SK-N-SH (cell line): ENCODE measurements at regions not wholly inside any gene's neighbourhood (a gene's known extent, or its start where the extent isn't known, plus 50 kb on each side); places are given as distances from the start of the nearest gene placed in this dataset.

Source experiments
- CTCF ChIA-PET: fragments of 300-600, 350-600 bp; formaldehyde crosslinking; extraction: SDS; loops from one replicate; lab custom pipeline; 2021; lab: Yijun Ruan, JAX
- POLR2A ChIA-PET: fragments of 350-600 bp; sonication (Branson Sonifier 250); formaldehyde crosslinking; extraction: SDS; loops from one replicate; lab custom pipeline; 2020; ENCODE audit warnings: antibody characterized with exemption, inconsistent platforms; lab: Yijun Ruan, JAX
- DNase-seq: peaks from one replicate; pipeline ENCODE4 v3.0.0; 2012
- H2AFZ ChIP-seq: fragments of 200-600 bp; sonication (generic); 2 replicates; pipeline ENCODE4 v1.8.1; 2016; ENCODE audit warnings: antibody characterized with exemption, mild to moderate bottlenecking, low read depth
- H3F3A ChIP-seq: fragments of 200-600 bp; sonication (generic); replicated peaks from 2 replicates; pipeline ENCODE3; 2016; ENCODE audit warnings: antibody characterized with exemption, mild to moderate bottlenecking; ENCODE audit not compliant: insufficient read depth
- H3K27ac ChIP-seq, 2 experiments: fragments of 200-500 bp in 1 of 2; fragments of 200-600 bp in 1 of 2; sonication (Bioruptor generic) in 1 of 2; sonication (generic), shearing (Covaris generic) in 1 of 2; 2 replicates each; pipeline versions ENCODE4 v1.5.1 to v1.6.1; 2014 to 2016; ENCODE audit warnings: low read depth in 2 of 2, inconsistent platforms in 1 of 2, low read length in 1 of 2, mild to moderate bottlenecking in 1 of 2, mixed read lengths in 1 of 2
- H3K27me3 ChIP-seq: fragments of 200-600 bp; sonication (generic), shearing (Covaris generic); 2 replicates; pipeline ENCODE4 v1.6.1; 2016; ENCODE audit warnings: mixed run types; ENCODE audit not compliant: insufficient read depth
- H3K36me3 ChIP-seq, 2 experiments: fragments of 200-500 bp in 1 of 2; fragments of 200-600 bp in 1 of 2; sonication (Bioruptor generic) in 1 of 2; sonication (generic) in 1 of 2; replicated peaks in 1 of 2; 2 replicates each; pipeline versions ENCODE3 to v1.5.1; 2014 to 2016; ENCODE audit warnings: low read length in 1 of 2, mild to moderate bottlenecking in 1 of 2; ENCODE audit not compliant: insufficient read depth in 2 of 2, control insufficient read depth in 1 of 2
- H3K4me1 ChIP-seq, 2 experiments: fragments of 200-500 bp in 1 of 2; fragments of 200-600 bp in 1 of 2; sonication (Bioruptor generic) in 1 of 2; sonication (generic), shearing (Covaris generic) in 1 of 2; 2 replicates each; pipeline versions ENCODE4 v1.5.1 to v1.6.1; 2014 to 2016; ENCODE audit warnings: low read depth in 1 of 2, low read length in 1 of 2, mixed run types in 1 of 2; ENCODE audit not compliant: insufficient read depth in 2 of 2, control insufficient read depth in 1 of 2
- H3K4me2 ChIP-seq: fragments of 200-600 bp; sonication (generic), shearing (Covaris generic); 2 replicates; pipeline ENCODE4 v1.6.1; 2017; ENCODE audit warnings: mixed run types
- H3K4me3 ChIP-seq, 2 experiments: fragments of 200-500 bp in 1 of 2; fragments of 200-600 bp in 1 of 2; sonication (Bioruptor generic) in 1 of 2; sonication (generic), shearing (Covaris generic) in 1 of 2; 2 replicates each; pipeline versions ENCODE4 v1.5.1 to v1.8.1; 2014 to 2016; ENCODE audit warnings: low read depth in 2 of 2, inconsistent platforms in 1 of 2, low read length in 1 of 2, mild to moderate bottlenecking in 1 of 2, mixed read lengths in 1 of 2, moderate library complexity in 1 of 2
- H3K79me2 ChIP-seq: fragments of 200-600 bp; sonication (generic); 2 replicates; pipeline ENCODE4 v1.8.1; 2017; ENCODE audit warnings: mild to moderate bottlenecking; ENCODE audit not compliant: insufficient read depth
- H3K9ac ChIP-seq: fragments of 200-600 bp; sonication (generic); 2 replicates; pipeline ENCODE4 v1.6.1; 2017; ENCODE audit warnings: mixed run types
- H3K9me2 ChIP-seq: fragments of 200-600 bp; sonication (generic); 2 replicates; pipeline ENCODE4 v1.6.1; 2017; ENCODE audit warnings: mixed run types
- H3K9me3 ChIP-seq: fragments of 200-600 bp; sonication (generic); 2 replicates; pipeline ENCODE4 v1.6.1; 2017; ENCODE audit warnings: mixed run types, mild to moderate bottlenecking, moderate library complexity
- H4K20me1 ChIP-seq: fragments of 200-600 bp; sonication (generic); 2 replicates; pipeline ENCODE4 v1.6.1; 2017; ENCODE audit warnings: mild to moderate bottlenecking, mixed run types; ENCODE audit not compliant: insufficient read depth
- CHD2 ChIP-seq: fragments of 150-350 bp; IDR thresholded peaks from 2 replicates; pipeline ENCODE4 v1.6.1; 2018; ENCODE audit warnings: low read length; ENCODE audit not compliant: partially characterized antibody
- CTCF ChIP-seq: fragments of 200-600 bp; sonication (generic); IDR thresholded peaks from 2 replicates; pipeline ENCODE4 v1.6.1; 2017; ENCODE audit warnings: antibody characterized with exemption, mild to moderate bottlenecking, moderate library complexity
- EP300 ChIP-seq, 2 experiments: IDR thresholded peaks; 2 replicates each; pipeline versions ENCODE4 v1.4.0 to v1.6.1; 2012; ENCODE audit warnings: borderline replicate concordance in 1 of 2, low read depth in 1 of 2, low read length in 1 of 2
- FOSL2 ChIP-seq: IDR thresholded peaks from 2 replicates; pipeline ENCODE4 v1.4.0; 2012; ENCODE audit warnings: low read depth, mild to moderate bottlenecking, moderate library complexity, borderline replicate concordance
- FOXM1 ChIP-seq: IDR thresholded peaks from 2 replicates; pipeline ENCODE4 v1.4.0; 2012; ENCODE audit warnings: low read depth, mild to moderate bottlenecking
- GATA2 ChIP-seq: sonication (generic); formaldehyde crosslinking; IDR thresholded peaks from 2 replicates; pipeline ENCODE4 v1.5.0; 2020; ENCODE audit warnings: mild to moderate bottlenecking, missing genetic modification reagents
- MAX ChIP-seq: IDR thresholded peaks from 2 replicates; pipeline ENCODE4 v1.4.0; 2012; ENCODE audit warnings: low read depth
- MXI1 ChIP-seq: IDR thresholded peaks from 2 replicates; pipeline ENCODE4 v1.6.1; 2012; ENCODE audit warnings: mild to moderate bottlenecking, low read depth, low read length, improper control_type of control experiment
- NFIC ChIP-seq: IDR thresholded peaks from 2 replicates; pipeline ENCODE4 v1.4.0; 2012; ENCODE audit warnings: borderline replicate concordance
- RCOR1 ChIP-seq: fragments of 150-350 bp; IDR thresholded peaks from 2 replicates; pipeline ENCODE4 v1.6.1; 2017; ENCODE audit warnings: antibody characterized with exemption, low read length
- REST ChIP-seq: IDR thresholded peaks from 2 replicates; pipeline ENCODE4 v1.6.1; 2012; ENCODE audit warnings: mild to moderate bottlenecking, low read depth, low read length, moderate library complexity
- RFX5 ChIP-seq: IDR thresholded peaks from 2 replicates; pipeline ENCODE4 v1.6.1; 2012; ENCODE audit warnings: mild to moderate bottlenecking, improper control_type of control experiment, low read length
- SIN3A ChIP-seq: IDR thresholded peaks from 2 replicates; pipeline ENCODE4 v1.6.1; 2012; ENCODE audit warnings: low read depth, mild to moderate bottlenecking, low read length, moderate library complexity, borderline replicate concordance
- SMC3 ChIP-seq: IDR thresholded peaks from 2 replicates; pipeline ENCODE4 v1.6.1; 2012; ENCODE audit warnings: low read depth, low read length, improper control_type of control experiment
- TCF12 ChIP-seq: IDR thresholded peaks from 2 replicates; pipeline ENCODE4 v1.4.0; 2012
- TEAD4 ChIP-seq: IDR thresholded peaks from 2 replicates; pipeline ENCODE4 v1.4.0; 2012; ENCODE audit warnings: mild to moderate bottlenecking, borderline replicate concordance; ENCODE audit not compliant: insufficient read depth
- WGBS: methylation state at CpG from one replicate; pipeline ENCODE4 v1.1.6; 2017; ENCODE audit warnings: low lambda C conversion rate; 5-methylcytosine and 5-hydroxymethylcytosine counted together

- H4K20me1 ChIP-seq: no peaks in the 10 kb centered on the region
- H3K9me2 ChIP-seq: no peaks in the 10 kb centered on the region
- CTCF ChIA-PET: interaction anchor here (0.6 kb wide), 1 partner anchor 991 kb away, joined by 3 read pairs; no protein-coding TSS in a partner anchor
- TF ChIP-seq CTCF (no peak), RCOR1 (no peak), REST (no peak), EP300 (IDR thresholded peaks at IDR 0.05; ENCODE audit: borderline replicate concordance in 1 of 2, low read depth in 1 of 2, low read length in 1 of 2) (no peak), MAX (no peak), FOSL2 (no peak), TEAD4 (no peak), CHD2 (no peak), SIN3A (no peak)
- TF ChIP-seq, all 33 proteins: peak for 0
- Histone ChIP-seq H3K9me3 (no peaks in the 10 kb centered on the region), H3K4me2 (no peak overlapping the region), H3K4me3 (no peak overlapping the region), H3K79me2 (no peaks in the 10 kb centered on the region), H3F3A (no peaks in the 10 kb centered on the region), H2AFZ (no peak overlapping the region), H3K4me1 (no peaks in the 10 kb centered on the region), H3K27ac (no peak overlapping the region), H3K9ac (no peak overlapping the region), H3K27me3 (no peaks in the 10 kb centered on the region), H3K36me3 (no peaks in the 10 kb centered on the region)
- POLR2A ChIA-PET: no interaction called here
- DNase-seq: no peak
These were observed 770.0 kb upstream of the RGS18 start for GRCh38 chr1:191388283-191388682.

- CTCF ChIA-PET: no interaction called here
These were observed 761.6 kb upstream of the RGS18 start for GRCh38 chr1:191396622-191397021.

More at GRCh38 chr1:191396622-191397021, 761.6 kb upstream of the RGS18 start:
- H3K27me3 ChIP-seq: no peaks in the 10 kb centered on the region
- H3K9me2 ChIP-seq: no peaks in the 10 kb centered on the region
- H3K9ac ChIP-seq: no peak overlapping the region
- no peaks in the 10 kb centered on the region for H3K79me2 ChIP-seq
- no peak for TF ChIP-seq GATA2
- TF ChIP-seq TCF12: no peak
- no peak for TF ChIP-seq TEAD4
- TF ChIP-seq SMC3: no peak
- TF ChIP-seq REST: no peak
- TF ChIP-seq RFX5: no peak
- no peak for TF ChIP-seq NFIC
- no peak for TF ChIP-seq EP300 (IDR thresholded peaks at IDR 0.05; ENCODE audit: borderline replicate concordance in 1 of 2, low read depth in 1 of 2, low read length in 1 of 2)
- TF ChIP-seq MXI1: no peak
- no peak for TF ChIP-seq MAX
- TF ChIP-seq FOXM1: no peak
- no peaks in the 10 kb centered on the region for H3K36me3 ChIP-seq
- H3K4me2 ChIP-seq: no peak overlapping the region
- no peak overlapping the region for H3K27ac ChIP-seq
- no peaks in the 10 kb centered on the region for H3F3A ChIP-seq
- POLR2A ChIA-PET: no interaction called here
- no peak overlapping the region for H3K4me3 ChIP-seq
- H4K20me1 ChIP-seq: no peaks in the 10 kb centered on the region
- WGBS: 5% methylated on average over 5 of the region's 5 CpGs
- H2AFZ ChIP-seq: no peak overlapping the region
- no peaks in the 10 kb centered on the region for H3K4me1 ChIP-seq
- H3K9me3 ChIP-seq: no peaks in the 10 kb centered on the region
- DNase-seq: no peak
